Smooth muscle cell (in vitro differentiated cells): ENCODE measurements at regions not wholly inside any gene's neighbourhood (a gene's known extent, or its start where the extent isn't known, plus 50 kb on each side); places are given as distances from the start of the nearest gene placed in this dataset.
A peak's percentile ranks its signal among the peaks of the same experiment; 100 is the strongest.
"Not testable (repeated sequence)": the region's sequence is repeated elsewhere in the genome, so short reads cannot be mapped to it uniquely, and the experiment has no call there.

Experiments used
- DNase-seq: peaks from one replicate; lab custom pipeline; 2025; ENCODE audit not compliant: unreplicated experiment; lab: John Stamatoyannopoulos, UW
- H2AFZ ChIP-seq: fragments of 200-600 bp; sonication (generic); 2 replicates; pipeline ENCODE4 v1.6.0; 2016; ENCODE audit warnings: antibody characterized with exemption, low read depth, mild to moderate bottlenecking
- H3F3A ChIP-seq: fragments of 200-600 bp; sonication (generic); 2 replicates; pipeline ENCODE4 v1.6.0; 2017; ENCODE audit warnings: antibody characterized with exemption, low read depth
- H3K27ac ChIP-seq: fragments of 200-600 bp; sonication (generic); 2 replicates; pipeline ENCODE4 v1.5.1; 2016; ENCODE audit warnings: low read depth, mild to moderate bottlenecking
- H3K27me3 ChIP-seq: fragments of 200-600 bp; sonication (generic); 2 replicates; pipeline ENCODE4 v1.6.1; 2016; ENCODE audit warnings: low read depth, mild to moderate bottlenecking
- H3K36me3 ChIP-seq: fragments of 200-600 bp; sonication (generic); 2 replicates; pipeline ENCODE4 v1.5.1; 2016; ENCODE audit warnings: low read depth
- H3K4me1 ChIP-seq: fragments of 200-600 bp; sonication (generic); 2 replicates; pipeline ENCODE4 v1.5.1; 2016; ENCODE audit warnings: low read depth
- H3K4me2 ChIP-seq: fragments of 200-600 bp; sonication (generic); 2 replicates; pipeline ENCODE4 v1.6.0; 2016; ENCODE audit warnings: mild to moderate bottlenecking
- H3K4me3 ChIP-seq: fragments of 200-600 bp; sonication (generic); 2 replicates; pipeline ENCODE4 v1.5.1; 2016; ENCODE audit warnings: mild to moderate bottlenecking
- H3K79me2 ChIP-seq: fragments of 200-600 bp; sonication (generic); 2 replicates; pipeline ENCODE4 v1.6.0; 2016; ENCODE audit warnings: low read depth, mild to moderate bottlenecking
- H3K9ac ChIP-seq: fragments of 200-600 bp; sonication (generic); 2 replicates; pipeline ENCODE4 v1.6.0; 2016; ENCODE audit warnings: low read depth
- H3K9me3 ChIP-seq: fragments of 200-600 bp; sonication (generic); replicated peaks from 2 replicates; pipeline ENCODE4 v1.5.1; 2016; ENCODE audit warnings: low read depth
- H4K20me1 ChIP-seq: fragments of 200-600 bp; sonication (generic); 2 replicates; pipeline ENCODE4 v1.6.0; 2016; ENCODE audit warnings: low read depth
- CTCF ChIP-seq: fragments of 200-600 bp; sonication (generic); IDR thresholded peaks from 2 replicates; pipeline ENCODE4 v1.5.1; 2017; ENCODE audit warnings: borderline replicate concordance, mild to moderate bottlenecking, antibody characterized with exemption; ENCODE audit not compliant: insufficient read depth, poor library complexity, severe bottlenecking
- WGBS: methylation state at CpG from one replicate; pipeline ENCODE4 v1.1.7; 2016; ENCODE audit warnings: low lambda C conversion rate; 5-methylcytosine and 5-hydroxymethylcytosine counted together

- peak overlapping the region; percentile 46 for H3K27ac ChIP-seq
- WGBS = 52% methylated on average over 6 of the region's 6 CpGs
- peaks cover 19% of the 10 kb centered on the region for H3K9me3 ChIP-seq
- H3K4me3 ChIP-seq = no peak overlapping the region
- TF ChIP-seq CTCF = no peak
- H3K36me3 ChIP-seq = no peaks in the 10 kb centered on the region
- no peak overlapping the region for H2AFZ ChIP-seq
- H3F3A ChIP-seq = no peaks in the 10 kb centered on the region
- peak overlapping the region; percentile 25 for H3K4me2 ChIP-seq
- H3K79me2 ChIP-seq = no peaks in the 10 kb centered on the region
- no peak overlapping the region for H3K9ac ChIP-seq
- no peak for DNase-seq
- no peaks in the 10 kb centered on the region for H3K27me3 ChIP-seq
- peaks cover 14% of the 10 kb centered on the region for H3K4me1 ChIP-seq
- no peaks in the 10 kb centered on the region for H4K20me1 ChIP-seq
These were observed 229.2 kb downstream of the ADAMTS15 start for GRCh38 chr11:130677486-130678153.

GRCh38 chr11:130679247-130679646 is 230.8 kb downstream of the ADAMTS15 start:
- no peaks in the 10 kb centered on the region for H3F3A ChIP-seq
- H3K9me3 ChIP-seq = peaks cover 19% of the 10 kb centered on the region
- H3K27ac ChIP-seq = no peak overlapping the region
- H3K9ac ChIP-seq = no peak overlapping the region
- no peak overlapping the region for H2AFZ ChIP-seq
- H3K27me3 ChIP-seq = no peaks in the 10 kb centered on the region
- H4K20me1 ChIP-seq = no peaks in the 10 kb centered on the region
- H3K4me1 ChIP-seq = peaks cover 14% of the 10 kb centered on the region
- no peak for TF ChIP-seq CTCF
- H3K79me2 ChIP-seq = no peaks in the 10 kb centered on the region
- H3K4me3 ChIP-seq = no peak overlapping the region
- WGBS = 92% methylated on average over 4 of the region's 4 CpGs
- H3K36me3 ChIP-seq = no peaks in the 10 kb centered on the region
- H3K4me2 ChIP-seq = no peak overlapping the region
- DNase-seq = no peak

GRCh38 chr11:130682471-130682870 is 233.8 kb downstream of the SNX19 start:
- not testable (repeated sequence) for H4K20me1 ChIP-seq, H3K9ac ChIP-seq, H3K27me3 ChIP-seq, DNase-seq, H3K4me1 ChIP-seq, H3K4me2 ChIP-seq, H2AFZ ChIP-seq, H3K27ac ChIP-seq, H3F3A ChIP-seq, H3K36me3 ChIP-seq, H3K4me3 ChIP-seq, H3K79me2 ChIP-seq
- H3K9me3 ChIP-seq = peaks cover 19% of the 10 kb centered on the region
- WGBS = 95% methylated on average over 2 of the region's 2 CpGs

- no peaks in the 10 kb centered on the region for H3K36me3 ChIP-seq
- H3F3A ChIP-seq = no peaks in the 10 kb centered on the region
- 86% methylated on average over 4 of the region's 4 CpGs for WGBS
- H3K4me3 ChIP-seq = no peak overlapping the region
- no peak overlapping the region for H3K9ac ChIP-seq
- no peak overlapping the region for H3K27ac ChIP-seq
- no peak overlapping the region for H2AFZ ChIP-seq
- H3K9me3 ChIP-seq = no peaks in the 10 kb centered on the region
- no peak for DNase-seq
- no peaks in the 10 kb centered on the region for H3K27me3 ChIP-seq
- TF ChIP-seq CTCF = no peak
- H3K4me2 ChIP-seq = no peak overlapping the region
- no peaks in the 10 kb centered on the region for H3K79me2 ChIP-seq
- H3K4me1 ChIP-seq = no peaks in the 10 kb centered on the region
- H4K20me1 ChIP-seq = no peaks in the 10 kb centered on the region
These were observed 226.9 kb downstream of the SNX19 start for GRCh38 chr11:130689222-130689908.
